OCI-LY3 (cell line): ENCODE measurements at regions not wholly inside any gene's neighbourhood (a gene's known extent, or its start where the extent isn't known, plus 50 kb on each side); places are given as distances from the start of the nearest gene placed in this dataset.

Source experiments
- EZH2phosphoT487 ChIP-seq: fragments of 200-600 bp; shearing (Covaris generic); IDR thresholded peaks from 2 replicates; pipeline ENCODE4 v1.6.1; 2018; ENCODE audit warnings: antibody characterized with exemption, mixed run types, low read depth
- TF ChIP-seq, protein P1 (sequence below): fragments of 200-600, 300-600 bp; sonication (generic); IDR thresholded peaks from 2 replicates; pipeline ENCODE4 v1.5.1; 2014; ENCODE audit warnings: antibody characterized with exemption, low read length, low read depth

DNA sequence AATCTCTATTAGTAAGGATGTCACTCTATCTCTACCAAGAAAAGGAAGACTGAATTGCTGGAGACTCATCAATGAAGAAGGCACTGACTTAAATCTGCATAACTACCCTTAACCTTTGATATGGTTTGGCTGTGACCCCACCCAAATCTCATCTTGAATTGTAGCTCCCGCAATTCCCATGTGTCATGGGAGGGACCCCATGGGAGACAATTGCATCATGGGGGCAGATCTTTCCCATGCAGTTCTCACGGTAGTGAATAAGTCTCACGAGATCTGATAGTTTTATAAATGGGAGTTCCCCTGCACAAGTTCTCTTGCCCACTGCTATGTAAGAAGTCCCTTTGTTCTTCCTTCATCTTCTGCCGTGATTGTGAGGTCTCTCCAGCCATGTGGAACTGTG is 73.4 kb upstream of the PPM1H start:
- TF ChIP-seq, protein P1, sequence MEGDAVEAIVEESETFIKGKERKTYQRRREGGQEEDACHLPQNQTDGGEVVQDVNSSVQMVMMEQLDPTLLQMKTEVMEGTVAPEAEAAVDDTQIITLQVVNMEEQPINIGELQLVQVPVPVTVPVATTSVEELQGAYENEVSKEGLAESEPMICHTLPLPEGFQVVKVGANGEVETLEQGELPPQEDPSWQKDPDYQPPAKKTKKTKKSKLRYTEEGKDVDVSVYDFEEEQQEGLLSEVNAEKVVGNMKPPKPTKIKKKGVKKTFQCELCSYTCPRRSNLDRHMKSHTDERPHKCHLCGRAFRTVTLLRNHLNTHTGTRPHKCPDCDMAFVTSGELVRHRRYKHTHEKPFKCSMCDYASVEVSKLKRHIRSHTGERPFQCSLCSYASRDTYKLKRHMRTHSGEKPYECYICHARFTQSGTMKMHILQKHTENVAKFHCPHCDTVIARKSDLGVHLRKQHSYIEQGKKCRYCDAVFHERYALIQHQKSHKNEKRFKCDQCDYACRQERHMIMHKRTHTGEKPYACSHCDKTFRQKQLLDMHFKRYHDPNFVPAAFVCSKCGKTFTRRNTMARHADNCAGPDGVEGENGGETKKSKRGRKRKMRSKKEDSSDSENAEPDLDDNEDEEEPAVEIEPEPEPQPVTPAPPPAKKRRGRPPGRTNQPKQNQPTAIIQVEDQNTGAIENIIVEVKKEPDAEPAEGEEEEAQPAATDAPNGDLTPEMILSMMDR, result no peak
- no peak for TF ChIP-seq EZH2phosphoT487
